T47D (cell line): ENCODE measurements at regions not wholly inside any gene's neighbourhood (a gene's known extent, or its start where the extent isn't known, plus 50 kb on each side); places are given as distances from the start of the nearest gene placed in this dataset.
"Not testable (repeated sequence)": the region's sequence is repeated elsewhere in the genome, so short reads cannot be mapped to it uniquely, and the experiment has no call there.

Experiments
- DNase-seq, 2 experiments: peaks; one replicate each; pipeline versions ENCODE4 v3.0.0 to v3.0.0-alpha.2; 2011 to 2012; ENCODE audit warnings: low read depth in 1 of 2, low spot score in 1 of 2
- JUND ChIP-seq: IDR thresholded peaks from 2 replicates; pipeline ENCODE4 v1.6.1; 2012; ENCODE audit warnings: low read depth
- in situ Hi-C: cut with HindIII; loops from 2 replicates; pipeline ENCODE4 v1.10.0; 2016; ENCODE audit warnings: low sequenced_read_pairs, low pct_unique_long_range_greater_than_20kb

GRCh38 chr20:47429409-47429808, 72.3 kb upstream of the NCOA3 start:
- TF ChIP-seq JUND: no peak
- no peak for DNase-seq
- in situ Hi-C loops: no loop called here

- in situ Hi-C loops: no loop called here
- no peak for DNase-seq
- no peak for TF ChIP-seq JUND
Measured at GRCh38 chr20:47430862-47431588, 70.7 kb upstream of the NCOA3 start.

GRCh38 chr20:47432834-47433210, 68.9 kb upstream of the NCOA3 start:
- DNase-seq: no peak
- in situ Hi-C loops: no loop called here
- TF ChIP-seq JUND: no peak

DNA sequence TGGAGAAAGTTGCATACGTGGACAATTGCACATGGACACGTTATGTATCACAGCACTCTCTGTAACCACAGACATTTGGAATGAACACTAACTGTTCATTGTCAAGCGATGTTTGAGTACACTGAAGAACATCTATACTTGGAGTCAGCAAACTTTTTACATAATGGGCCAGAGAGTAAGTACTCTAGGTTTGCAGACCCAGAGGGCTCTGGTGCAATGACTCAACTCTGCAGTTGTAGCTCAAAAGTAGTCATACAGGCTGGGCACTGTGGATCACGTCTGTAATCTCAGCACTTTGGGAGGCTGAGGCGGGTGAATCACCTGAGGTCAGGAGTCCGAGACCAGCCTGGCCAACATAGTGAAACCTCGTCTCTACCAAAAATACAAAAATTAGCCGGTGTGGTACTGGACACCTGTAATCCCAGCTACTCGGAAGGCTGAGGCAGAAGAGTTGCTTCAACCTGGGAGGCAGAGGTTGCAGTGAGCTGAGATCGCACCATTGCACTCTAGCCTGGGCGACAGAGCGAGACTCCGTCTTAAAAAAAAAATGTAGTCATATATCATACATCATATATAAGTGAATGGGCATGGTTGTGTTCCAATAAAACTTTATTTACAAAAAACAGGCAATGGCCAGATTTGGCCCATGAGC, 67.4 kb upstream of the NCOA3 start:
- in situ Hi-C loops: not testable (repeated sequence)
- peak in 1 of 2 experiments; percentile 49 for DNase-seq

DNA sequence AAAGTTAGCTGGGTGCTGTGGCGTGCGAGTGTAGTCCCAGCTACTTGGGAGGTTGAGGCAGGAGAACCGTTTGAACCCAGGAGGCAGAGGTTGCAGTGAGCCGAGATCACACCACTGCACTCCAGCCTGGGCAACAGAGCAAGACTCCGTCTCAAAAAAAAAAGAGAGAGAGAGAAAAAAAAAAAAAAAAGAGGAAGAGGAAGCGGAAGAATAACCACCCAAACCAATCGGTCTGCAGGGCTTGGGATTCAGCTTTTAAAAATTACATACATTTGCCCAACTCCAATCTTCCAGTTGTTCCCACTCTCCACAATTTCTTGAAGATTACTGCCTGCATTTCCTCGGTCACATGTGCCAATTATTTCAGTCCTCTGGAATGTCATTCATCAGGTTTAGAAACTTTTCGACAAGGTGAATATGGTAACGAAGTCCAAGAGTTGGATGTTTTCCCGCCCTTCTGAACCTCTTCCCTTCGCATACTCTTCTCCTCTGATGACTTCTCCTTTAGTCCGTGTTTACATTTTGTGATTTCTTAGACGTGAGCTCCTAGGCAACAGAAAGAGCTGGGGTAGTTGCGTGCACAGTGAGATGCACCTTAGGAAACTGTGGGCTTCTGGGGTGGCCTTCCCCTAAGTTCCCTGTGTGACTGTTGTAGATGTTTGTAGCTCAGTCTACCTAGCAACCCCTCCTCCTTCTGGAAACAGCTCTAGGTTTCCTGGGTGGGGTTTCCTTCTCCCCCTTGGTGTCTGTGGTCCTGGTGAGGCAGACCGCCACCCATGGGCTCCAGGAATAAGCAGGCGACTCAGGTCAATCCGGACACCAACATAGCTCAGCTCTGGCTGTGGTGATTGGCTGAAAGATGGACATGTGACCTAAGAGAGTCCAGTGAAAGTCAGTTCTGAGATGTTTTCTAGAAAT, 63.0 kb upstream of the NCOA3 start:
- peak; percentile 54 to 95 for DNase-seq
- in situ Hi-C loops: no loop called here
- TF ChIP-seq JUND: peak; percentile 57

DNA sequence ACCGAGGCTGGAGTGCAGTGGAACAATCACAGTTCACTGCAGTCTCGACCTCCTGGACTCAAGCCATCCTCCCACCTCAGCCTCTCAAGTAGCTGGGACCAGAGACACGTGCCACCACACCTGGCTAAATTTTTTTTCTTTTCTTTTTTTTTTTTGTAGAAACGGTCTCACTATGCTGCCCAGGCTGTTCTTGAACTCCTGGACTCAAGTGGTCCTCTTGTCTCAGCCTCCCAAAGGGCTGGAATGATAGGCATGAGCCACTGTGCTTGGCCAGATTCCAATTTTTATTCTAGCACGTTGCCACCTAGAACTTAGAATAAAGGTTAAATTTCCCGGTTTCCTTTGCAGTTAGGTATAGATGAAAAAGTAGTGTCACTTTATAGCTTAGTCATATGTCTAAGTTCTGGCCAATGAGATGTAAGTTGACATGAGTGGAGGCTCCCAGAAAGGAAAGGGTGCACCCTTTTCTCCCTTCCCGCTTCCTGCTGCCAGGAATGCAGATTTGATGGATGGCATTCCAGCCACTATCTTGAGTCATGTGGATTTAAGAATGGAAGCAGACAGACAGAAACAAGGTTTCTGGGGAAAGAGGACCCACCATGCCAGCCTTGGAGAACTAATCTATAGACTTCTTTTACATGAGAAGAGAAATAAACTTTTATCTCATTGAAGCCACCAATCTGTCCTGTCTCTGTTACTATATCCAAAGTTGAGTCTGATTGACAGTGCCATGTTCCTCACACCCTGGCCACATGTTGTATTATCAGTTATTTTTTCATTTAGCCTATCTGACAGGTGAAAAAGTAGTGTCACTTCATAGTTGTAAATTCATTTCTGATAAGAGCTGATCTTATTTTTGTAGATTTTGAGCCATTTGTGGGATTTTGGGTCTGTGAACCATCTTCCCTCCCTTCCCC, 60.6 kb upstream of the NCOA3 start:
- no peak for DNase-seq
- no peak for TF ChIP-seq JUND
- in situ Hi-C loops: no loop called here

DNA sequence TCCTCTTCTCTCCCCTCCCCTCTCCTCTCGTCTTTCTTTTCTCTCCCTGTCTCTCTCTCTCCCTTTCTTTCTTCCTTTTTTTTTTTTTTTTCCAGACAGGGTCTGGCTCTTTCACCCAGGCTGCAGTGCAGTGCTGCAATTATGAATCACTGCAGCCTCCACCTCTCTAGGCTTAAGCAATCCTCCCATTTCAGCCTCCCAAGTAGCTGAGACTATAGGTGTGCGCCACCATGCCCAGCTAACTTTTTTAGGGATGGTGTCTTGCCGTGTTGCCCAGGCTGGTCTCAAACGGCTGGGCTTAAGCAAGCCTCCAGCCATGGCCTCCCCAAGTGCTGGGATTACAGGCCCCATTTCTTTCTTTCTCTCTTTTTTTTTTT, 59.9 kb upstream of the NCOA3 start:
- no peak for TF ChIP-seq JUND
- in situ Hi-C loops: no loop called here

GRCh38 chr20:47443060-47443459, 58.6 kb upstream of the NCOA3 start:
- DNase-seq, in situ Hi-C loops: not testable (repeated sequence)

More for the DNA sequence above, 59.9 kb upstream of the NCOA3 start:
- no peak for DNase-seq

DNA sequence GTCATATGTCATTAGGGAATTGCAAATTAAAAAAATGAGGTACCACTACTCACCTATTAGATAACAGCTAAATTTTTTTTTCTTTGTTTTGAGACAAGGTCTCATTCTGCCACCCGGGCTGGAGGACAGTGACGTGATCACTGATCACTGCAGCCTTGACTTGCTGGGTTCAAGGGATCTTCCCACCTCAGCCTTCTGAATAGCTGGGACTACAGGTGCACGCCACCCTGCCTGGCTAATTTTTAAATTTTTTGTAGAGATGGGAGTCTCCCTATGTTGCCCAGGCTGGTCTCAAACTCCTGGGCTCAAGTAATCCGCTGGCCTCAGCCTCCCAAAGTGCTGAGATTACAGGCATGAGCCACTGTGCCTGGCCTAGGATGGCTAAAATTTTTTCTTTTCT, 57.1 kb upstream of the NCOA3 start:
- no peak for DNase-seq
- in situ Hi-C loops: no loop called here
- no peak for TF ChIP-seq JUND

GRCh38 chr20:47445291-47445690, 56.4 kb upstream of the NCOA3 start:
- TF ChIP-seq JUND: no peak
- DNase-seq: no peak
- in situ Hi-C loops: no loop called here

DNA sequence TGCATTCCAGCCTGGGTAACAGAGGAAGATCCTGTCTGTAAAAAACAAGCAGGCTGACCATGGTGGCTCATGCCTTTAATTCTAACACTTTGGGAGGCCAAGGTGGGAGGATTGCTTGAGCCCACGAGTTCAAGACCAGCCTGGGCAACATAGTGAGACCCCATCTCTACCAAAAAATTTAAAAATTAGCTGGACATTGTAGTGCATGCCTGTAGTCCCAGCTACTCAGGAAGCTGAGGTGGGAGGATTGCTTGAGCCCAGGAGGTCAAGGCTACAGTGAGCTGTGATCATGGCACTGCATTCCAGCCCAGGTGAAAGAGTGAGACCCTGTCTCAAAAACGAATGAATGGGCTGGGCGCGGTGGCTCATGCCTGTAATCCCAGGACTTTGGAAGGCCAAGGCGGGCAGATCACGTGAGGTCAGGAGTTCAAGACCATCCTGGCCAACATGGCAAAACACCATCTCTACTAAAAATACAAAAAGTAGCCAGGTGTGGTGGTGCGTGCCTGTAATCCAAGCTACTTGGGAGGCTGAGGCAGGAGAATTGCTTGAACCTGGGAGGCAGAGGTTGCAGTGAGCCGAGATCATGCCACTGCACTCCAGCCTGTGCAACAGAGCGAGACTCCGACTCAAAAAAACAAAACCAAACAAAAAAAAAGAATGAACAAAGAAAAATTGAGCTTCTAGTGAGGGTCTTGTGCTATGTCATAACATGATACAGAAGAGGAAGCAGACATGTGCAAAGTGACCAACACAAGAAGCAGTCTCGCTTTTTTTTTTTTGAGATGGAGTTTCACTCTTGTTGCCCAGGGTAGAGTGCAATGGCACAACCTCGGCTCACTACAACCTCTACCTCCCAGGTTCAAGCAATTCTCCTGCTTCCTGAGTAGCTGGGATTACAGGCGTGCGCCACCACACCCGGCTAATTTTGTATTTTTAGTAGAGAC, 54.1 kb upstream of the NCOA3 start:
- DNase-seq, in situ Hi-C loops: not testable (repeated sequence)

DNA sequence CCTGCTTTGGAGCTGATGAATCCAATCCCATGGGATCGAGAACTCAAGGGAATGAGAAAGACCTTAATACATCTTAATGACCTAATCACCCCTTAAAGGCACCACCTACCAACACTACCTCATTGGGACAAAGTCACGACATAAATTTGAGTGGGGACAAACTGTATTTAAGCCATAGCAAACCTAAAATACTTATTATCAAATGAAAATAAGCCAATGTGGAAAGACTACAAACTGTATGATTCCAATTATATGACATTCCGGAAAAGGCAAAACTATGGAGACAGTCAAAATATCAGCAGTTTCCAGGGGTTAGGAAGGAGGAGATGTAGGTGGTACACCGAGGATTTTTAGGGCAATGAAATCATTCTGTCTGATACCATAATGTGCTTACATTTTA, 53.3 kb upstream of the NCOA3 start:
- TF ChIP-seq JUND: no peak
- DNase-seq: no peak
- in situ Hi-C loops: no loop called here
